Fibroblast of villous mesenchyme (primary cell): ENCODE measurements at regions not wholly inside any gene's neighbourhood (a gene's known extent, or its start where the extent isn't known, plus 50 kb on each side); places are given as distances from the start of the nearest gene placed in this dataset.

ENCODE experiments used
- DNase-seq: peaks from one replicate; pipeline ENCODE4 v3.0.0-alpha.2; 2010; ENCODE audit warnings: low read depth
- H3K4me3 ChIP-seq: 2 replicates; pipeline ENCODE4 v1.5.1; 2011; ENCODE audit warnings: low read depth, mild to moderate bottlenecking, low read length
- CTCF ChIP-seq: IDR thresholded peaks from 2 replicates; pipeline ENCODE4 v1.5.1; 2012; ENCODE audit warnings: low read depth, mild to moderate bottlenecking, low read length; ENCODE audit not compliant: insufficient read depth

- TF ChIP-seq CTCF, result no peak
- DNase-seq, result no peak
- no peak overlapping the region for H3K4me3 ChIP-seq
Measured at GRCh38 chr1:65510961-65511360, 90.5 kb downstream of the LEPR start.

GRCh38 chr1:65512383-65512782 is 91.9 kb downstream of the LEPR start:
- no peak for TF ChIP-seq CTCF
- H3K4me3 ChIP-seq, result no peak overlapping the region
- DNase-seq, result no peak

GRCh38 chr1:65512967-65513780 is 92.7 kb downstream of the LEPR start:
- no peak for DNase-seq
- TF ChIP-seq CTCF, result no peak

GRCh38 chr1:65514041-65514440 is 93.6 kb downstream of the LEPR start:
- DNase-seq, result no peak
- TF ChIP-seq CTCF, result no peak

More at GRCh38 chr1:65512967-65513780, 92.7 kb downstream of the LEPR start:
- no peak overlapping the region for H3K4me3 ChIP-seq

GRCh38 chr1:65524931-65525265 is 104.4 kb downstream of the LEPR start:
- DNase-seq, result no peak
- TF ChIP-seq CTCF, result no peak
- H3K4me3 ChIP-seq, result peak overlapping the region; percentile 58

More at GRCh38 chr1:65514041-65514440, 93.6 kb downstream of the LEPR start:
- H3K4me3 ChIP-seq, result no peak overlapping the region

- TF ChIP-seq CTCF, result no peak
- DNase-seq, result no peak
Measured at GRCh38 chr1:65525266-65526048, 105.0 kb downstream of the LEPR start.

More at GRCh38 chr1:65525266-65526048, 105.0 kb downstream of the LEPR start:
- H3K4me3 ChIP-seq, result peak overlapping the region; percentile 58
